ENCODE measurements at regions not wholly inside any gene's neighbourhood (a gene's known extent, or its start where the extent isn't known, plus 50 kb on each side); places are given as distances from the start of the nearest gene placed in this dataset.

- no peak for DNase-seq
Observed at GRCh38 chr5:174414315-174414710, 310.1 kb upstream of the MSX2 start.

DNA sequence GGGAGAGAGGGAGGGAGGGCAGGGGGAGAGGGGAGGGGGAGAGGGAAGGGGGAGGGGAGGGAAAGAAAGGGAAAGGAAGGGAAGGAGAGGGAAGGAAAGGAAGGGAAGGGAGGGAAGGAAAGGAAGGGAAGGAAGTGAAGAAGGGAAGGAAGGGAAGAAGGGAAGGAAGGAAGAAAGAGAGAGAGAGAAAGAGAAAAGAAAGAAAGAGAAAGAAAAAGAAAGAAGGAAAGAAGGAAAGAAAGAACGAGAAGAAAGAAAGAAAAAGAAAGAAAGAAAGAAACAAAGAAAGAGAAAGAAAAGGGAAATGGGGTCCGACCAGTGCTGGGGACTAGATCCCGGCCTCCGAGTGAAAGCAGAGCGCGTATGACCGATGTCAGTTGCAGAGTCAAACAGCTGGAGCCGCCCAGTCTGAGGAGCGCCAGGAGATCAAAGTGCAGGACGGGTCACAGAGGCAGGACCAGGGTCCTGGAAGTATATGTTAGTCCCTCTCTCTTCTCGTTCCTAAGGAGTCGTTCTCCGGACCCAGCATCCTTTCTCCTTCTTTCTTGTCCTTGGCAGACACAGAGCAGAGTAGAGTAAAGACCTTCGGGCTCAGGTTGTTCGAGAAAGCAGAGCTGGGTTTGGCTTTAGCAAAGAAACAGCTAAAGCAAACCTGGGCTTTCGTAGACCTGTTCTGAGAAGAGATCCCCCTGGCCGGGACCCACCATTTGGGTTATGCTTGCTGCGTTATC lies 305.4 kb upstream of the MSX2 start:
- DNase-seq: no peak

DNA sequence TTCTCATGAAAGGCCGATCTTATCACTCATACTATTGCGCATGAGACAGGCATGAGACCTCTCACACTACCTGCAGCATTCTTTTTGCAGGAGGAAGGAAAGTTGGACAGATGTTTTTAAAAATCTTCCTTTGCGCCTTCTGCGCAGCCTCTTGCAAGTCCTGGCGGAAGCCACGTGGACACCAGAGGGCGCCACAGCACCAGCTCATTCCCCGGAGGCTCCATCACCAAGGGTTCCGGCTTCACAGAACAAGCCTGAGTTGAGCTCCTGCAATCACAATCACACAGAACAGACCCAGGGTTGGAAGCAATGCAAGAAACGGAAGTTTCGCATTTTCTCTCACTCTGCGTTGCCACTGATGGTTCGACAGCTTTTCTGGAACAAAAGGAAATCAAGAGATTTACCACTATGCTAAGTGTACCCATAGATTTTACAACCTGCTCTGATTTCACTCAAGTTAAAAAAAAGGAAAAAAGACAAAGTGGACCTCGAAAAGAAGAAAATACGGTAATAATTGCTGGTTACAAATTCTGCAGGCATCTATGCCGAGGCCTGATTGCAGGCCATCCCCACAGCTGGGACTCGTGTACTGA lies 304.7 kb upstream of the MSX2 start:
- peak; percentile 31 for DNase-seq

GRCh38 chr5:174420651-174421407 lies 303.6 kb upstream of the MSX2 start:
- DNase-seq: no peak

- no peak for DNase-seq
Observed at GRCh38 chr5:174421408-174421805, 303.0 kb upstream of the MSX2 start.

- DNase-seq: no peak
Observed at GRCh38 chr5:174423558-174423957, 300.8 kb upstream of the MSX2 start.

GRCh38 chr5:174424219-174425053 lies 299.9 kb upstream of the MSX2 start:
- no peak for DNase-seq

GRCh38 chr5:174425271-174425963 lies 299.0 kb upstream of the MSX2 start:
- no peak for DNase-seq

DNA sequence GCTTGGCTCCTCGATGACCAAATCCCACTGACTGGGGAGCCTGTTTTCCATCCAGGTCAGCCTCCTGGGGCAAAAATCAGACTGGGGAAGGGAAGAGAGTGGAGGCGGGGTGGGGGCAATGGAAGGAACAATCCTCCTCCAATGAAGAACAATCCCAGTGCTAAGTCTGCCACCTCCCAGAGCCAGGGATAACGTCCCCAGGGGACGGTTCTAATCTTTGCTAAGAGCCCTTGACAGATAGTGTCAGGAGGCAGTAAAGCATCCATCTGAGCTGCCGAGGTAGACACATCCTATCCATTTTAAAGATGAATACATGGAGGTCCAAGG lies 298.5 kb upstream of the MSX2 start:
- no peak for DNase-seq

DNA sequence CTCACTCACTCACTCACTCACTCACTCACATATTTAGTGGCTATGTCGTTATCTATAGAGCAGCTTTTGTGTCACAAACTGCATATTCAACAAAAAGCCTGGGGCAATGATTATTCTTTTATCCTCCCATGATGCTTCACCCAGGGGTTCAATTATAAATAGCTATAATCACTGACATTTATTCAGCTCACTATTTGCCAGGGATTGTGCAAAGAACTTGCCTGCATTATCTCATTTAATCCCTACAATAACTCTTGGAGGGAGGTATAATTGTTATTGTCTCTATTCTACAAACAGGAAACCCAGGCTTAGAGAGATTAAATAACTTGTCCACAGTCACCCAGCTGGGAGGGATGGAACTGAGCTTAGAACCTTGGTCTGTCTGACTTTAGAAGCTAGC lies 298.0 kb upstream of the MSX2 start:
- no peak for DNase-seq

- no peak for DNase-seq
Observed at GRCh38 chr5:174426851-174427250, 297.5 kb upstream of the MSX2 start.

DNA sequence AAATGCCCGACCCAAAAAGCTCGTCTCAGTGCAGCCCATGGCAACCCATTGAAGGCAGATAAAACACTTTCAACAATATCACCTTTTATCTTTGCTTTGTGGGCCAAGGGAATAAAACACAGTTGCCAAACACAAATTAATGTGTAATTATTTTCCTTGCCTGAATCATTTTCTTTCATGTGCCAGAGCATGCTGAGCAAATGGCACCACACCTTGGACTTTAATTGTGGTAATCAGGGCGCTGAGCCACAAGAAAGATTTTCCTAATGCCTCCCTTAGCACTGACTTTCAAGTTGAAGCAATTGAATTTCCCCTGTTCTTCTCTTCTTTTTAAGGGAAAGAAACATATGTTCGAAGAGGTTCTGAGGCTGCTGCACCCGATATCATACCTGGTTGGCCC lies 297.1 kb upstream of the MSX2 start:
- no peak for DNase-seq

GRCh38 chr5:174428895-174429294 lies 295.5 kb upstream of the MSX2 start:
- no peak for DNase-seq

- DNase-seq: no peak
Observed at GRCh38 chr5:174430940-174431339, 293.4 kb upstream of the MSX2 start.

GRCh38 chr5:174431504-174431903 lies 292.9 kb upstream of the MSX2 start:
- no peak for DNase-seq

GRCh38 chr5:174433098-174433497 lies 291.3 kb upstream of the MSX2 start:
- DNase-seq: no peak

- DNase-seq: no peak
Observed at GRCh38 chr5:174436750-174437149, 287.6 kb upstream of the MSX2 start.

- no peak for DNase-seq
Observed at GRCh38 chr5:174444479-174445188, 279.7 kb upstream of the MSX2 start.

- no peak for DNase-seq
Observed at GRCh38 chr5:174446446-174446845, 277.9 kb upstream of the MSX2 start.

- DNase-seq: no peak
Observed at GRCh38 chr5:174446988-174447387, 277.4 kb upstream of the MSX2 start.

GRCh38 chr5:174448041-174448440 lies 276.3 kb upstream of the MSX2 start:
- no peak for DNase-seq

GRCh38 chr5:174448662-174449061 lies 275.7 kb upstream of the MSX2 start:
- DNase-seq: no peak

Measured in NCI-H1436 treated with DMSO at 0.1 percent for 48 hours (cell line).